Osteocyte (in vitro differentiated cells): ENCODE measurements at regions not wholly inside any gene's neighbourhood (a gene's known extent, or its start where the extent isn't known, plus 50 kb on each side); places are given as distances from the start of the nearest gene placed in this dataset.

ENCODE experiments used
- DNase-seq: peaks from one replicate; pipeline ENCODE4 v3.0.0; 2021; ENCODE audit warnings: mixed read lengths; ENCODE audit not compliant: unreplicated experiment; ENCODE audit errors: extremely low spot score
- H3K27ac Mint-ChIP-seq: one replicate; pipeline ENCODE4 v1.8.0; 2021; ENCODE audit warnings: mild to moderate bottlenecking, mixed read lengths; ENCODE audit not compliant: unreplicated experiment
- H3K27me3 Mint-ChIP-seq: one replicate; pipeline ENCODE4 v1.8.0; 2021; ENCODE audit warnings: mixed read lengths; ENCODE audit not compliant: unreplicated experiment
- H3K36me3 Mint-ChIP-seq: one replicate; pipeline ENCODE4 v1.8.0; 2021; ENCODE audit warnings: mixed read lengths; ENCODE audit not compliant: unreplicated experiment
- H3K4me1 Mint-ChIP-seq: one replicate; pipeline ENCODE4 v1.8.0; 2021; ENCODE audit warnings: mixed read lengths; ENCODE audit not compliant: unreplicated experiment
- H3K4me3 Mint-ChIP-seq: one replicate; pipeline ENCODE4 v1.8.0; 2021; ENCODE audit warnings: mild to moderate bottlenecking, moderate library complexity, mixed read lengths; ENCODE audit not compliant: unreplicated experiment
- H3K9me3 Mint-ChIP-seq: one replicate; pipeline ENCODE4 v1.8.0; 2021; ENCODE audit warnings: mixed read lengths; ENCODE audit not compliant: unreplicated experiment
- TF ChIP-seq, protein P1 (sequence below): fragments of 200-600 bp; sonication (generic); IDR thresholded peaks from 2 replicates; pipeline ENCODE4 v1.5.0; 2021; ENCODE audit warnings: antibody characterized with exemption, mild to moderate bottlenecking, moderate library complexity

DNA sequence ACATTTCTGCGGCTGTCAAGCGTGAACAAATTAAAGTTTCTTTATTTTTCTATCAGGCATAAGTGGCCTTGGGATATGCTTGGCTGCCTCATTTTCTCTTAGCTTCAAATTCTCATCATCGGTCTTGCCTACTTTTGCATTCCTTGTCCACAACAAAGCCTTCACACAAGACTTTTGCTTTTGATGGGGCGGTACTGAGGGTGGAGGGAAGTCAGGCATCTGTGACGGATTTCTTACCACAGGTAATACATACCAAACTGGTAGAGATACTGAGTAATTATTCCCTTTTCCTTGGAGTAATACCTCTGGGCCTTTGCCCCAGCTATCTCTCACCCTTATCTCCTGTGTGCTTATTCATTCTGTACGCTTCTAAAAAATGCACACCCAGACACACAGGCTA lies 468.3 kb upstream of the RGPD4 start:
- peaks cover 4% of the 10 kb centered on the region for H3K9me3 Mint-ChIP-seq
- no peaks in the 10 kb centered on the region for H3K27me3 Mint-ChIP-seq
- no peak overlapping the region for H3K27ac Mint-ChIP-seq
- H3K4me3 Mint-ChIP-seq: no peak overlapping the region
- peaks cover 3% of the 10 kb centered on the region for H3K36me3 Mint-ChIP-seq
- TF ChIP-seq, protein P1, sequence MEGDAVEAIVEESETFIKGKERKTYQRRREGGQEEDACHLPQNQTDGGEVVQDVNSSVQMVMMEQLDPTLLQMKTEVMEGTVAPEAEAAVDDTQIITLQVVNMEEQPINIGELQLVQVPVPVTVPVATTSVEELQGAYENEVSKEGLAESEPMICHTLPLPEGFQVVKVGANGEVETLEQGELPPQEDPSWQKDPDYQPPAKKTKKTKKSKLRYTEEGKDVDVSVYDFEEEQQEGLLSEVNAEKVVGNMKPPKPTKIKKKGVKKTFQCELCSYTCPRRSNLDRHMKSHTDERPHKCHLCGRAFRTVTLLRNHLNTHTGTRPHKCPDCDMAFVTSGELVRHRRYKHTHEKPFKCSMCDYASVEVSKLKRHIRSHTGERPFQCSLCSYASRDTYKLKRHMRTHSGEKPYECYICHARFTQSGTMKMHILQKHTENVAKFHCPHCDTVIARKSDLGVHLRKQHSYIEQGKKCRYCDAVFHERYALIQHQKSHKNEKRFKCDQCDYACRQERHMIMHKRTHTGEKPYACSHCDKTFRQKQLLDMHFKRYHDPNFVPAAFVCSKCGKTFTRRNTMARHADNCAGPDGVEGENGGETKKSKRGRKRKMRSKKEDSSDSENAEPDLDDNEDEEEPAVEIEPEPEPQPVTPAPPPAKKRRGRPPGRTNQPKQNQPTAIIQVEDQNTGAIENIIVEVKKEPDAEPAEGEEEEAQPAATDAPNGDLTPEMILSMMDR: no peak
- H3K4me1 Mint-ChIP-seq: peaks cover 7% of the 10 kb centered on the region
- no peak for DNase-seq

DNA sequence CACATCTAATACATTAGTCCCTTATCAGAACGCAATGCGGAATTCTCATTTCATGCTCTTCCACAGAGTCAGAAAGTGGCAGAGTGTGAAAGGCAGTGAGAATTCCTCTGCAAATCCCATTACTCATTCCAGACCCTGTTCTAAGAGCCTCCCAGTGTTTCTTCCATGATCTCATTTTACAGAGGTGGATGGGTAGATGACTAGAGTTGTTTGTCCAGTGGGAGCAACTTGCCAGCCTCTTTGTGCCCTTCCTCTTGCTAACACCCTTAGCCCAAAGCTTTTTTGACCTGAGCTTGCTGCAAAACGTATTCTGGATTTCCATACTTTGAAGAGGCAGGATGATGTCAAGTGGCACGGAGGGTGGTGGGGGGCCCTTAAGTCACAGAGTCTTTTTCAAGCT lies 467.7 kb upstream of the RGPD4 start:
- Mint-ChIP-seq H3K27ac (no peak overlapping the region), H3K4me3 (no peak overlapping the region), H3K27me3 (no peaks in the 10 kb centered on the region), H3K36me3 (no peaks in the 10 kb centered on the region), H3K4me1 (peaks cover 4% of the 10 kb centered on the region), H3K9me3 (peaks cover under 1% of the 10 kb centered on the region)
- TF ChIP-seq, protein P1: no peak
- no peak for DNase-seq

DNA sequence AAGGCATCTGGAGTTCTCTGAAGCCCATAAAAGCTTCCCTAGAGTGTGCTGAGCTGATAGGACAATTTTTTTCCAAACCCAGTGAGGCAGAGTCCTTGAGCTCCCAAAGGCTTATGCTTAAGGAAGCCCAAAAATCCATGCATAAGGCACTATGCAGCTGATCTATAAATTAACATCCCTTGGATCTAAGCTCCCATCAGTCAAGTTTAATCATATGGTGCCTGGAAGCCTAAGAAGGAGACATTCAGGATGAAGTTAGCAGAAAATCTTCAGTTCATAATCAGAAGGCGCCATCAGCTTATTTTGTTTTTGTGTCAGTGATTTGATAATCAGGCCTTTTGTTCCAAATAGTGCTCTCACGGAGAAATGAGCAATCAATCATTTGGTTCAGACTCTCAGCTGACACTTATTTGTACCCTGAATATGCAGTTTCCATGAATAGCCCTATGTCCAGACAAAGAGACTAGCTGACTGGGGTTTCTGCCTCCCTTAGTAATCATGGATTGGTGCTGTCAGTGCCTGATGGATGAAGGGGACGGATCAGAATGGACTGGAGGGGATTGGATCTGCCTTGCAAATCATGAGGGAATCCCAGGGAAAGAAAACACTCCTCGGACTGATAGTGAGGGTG lies 464.8 kb upstream of the RGPD4 start:
- H3K36me3 Mint-ChIP-seq: no peaks in the 10 kb centered on the region
- DNase-seq: no peak
- no peak overlapping the region for H3K4me3 Mint-ChIP-seq
- H3K4me1 Mint-ChIP-seq: peaks cover 3% of the 10 kb centered on the region
- TF ChIP-seq, protein P1: no peak
- H3K9me3 Mint-ChIP-seq: no peaks in the 10 kb centered on the region
- H3K27ac Mint-ChIP-seq: no peak overlapping the region
- no peaks in the 10 kb centered on the region for H3K27me3 Mint-ChIP-seq

DNA sequence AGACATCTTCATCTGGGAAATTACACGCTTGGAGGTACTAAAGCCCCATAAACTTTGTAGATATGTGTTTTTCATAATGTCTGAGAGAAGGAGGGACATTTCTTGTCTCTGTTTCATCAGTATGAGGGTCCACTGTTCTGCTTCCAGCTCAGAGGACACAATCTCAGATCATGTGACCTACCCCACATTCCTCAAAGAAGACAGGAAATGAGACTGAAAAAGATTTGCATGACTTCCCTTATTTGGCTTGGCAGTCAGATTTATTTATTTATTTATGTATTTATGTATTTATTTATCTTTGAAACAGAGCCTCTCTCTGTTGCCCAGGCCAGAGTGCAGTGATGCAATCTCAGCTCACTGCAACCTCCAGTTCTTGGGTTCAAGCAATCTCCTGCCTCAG lies 463.7 kb upstream of the RGPD4 start:
- Mint-ChIP-seq H3K27ac (no peak overlapping the region), H3K27me3 (no peaks in the 10 kb centered on the region), H3K9me3 (no peaks in the 10 kb centered on the region), H3K36me3 (no peaks in the 10 kb centered on the region), H3K4me1 (peaks cover 3% of the 10 kb centered on the region), H3K4me3 (no peak overlapping the region)
- no peak for DNase-seq
- TF ChIP-seq, protein P1: no peak

DNA sequence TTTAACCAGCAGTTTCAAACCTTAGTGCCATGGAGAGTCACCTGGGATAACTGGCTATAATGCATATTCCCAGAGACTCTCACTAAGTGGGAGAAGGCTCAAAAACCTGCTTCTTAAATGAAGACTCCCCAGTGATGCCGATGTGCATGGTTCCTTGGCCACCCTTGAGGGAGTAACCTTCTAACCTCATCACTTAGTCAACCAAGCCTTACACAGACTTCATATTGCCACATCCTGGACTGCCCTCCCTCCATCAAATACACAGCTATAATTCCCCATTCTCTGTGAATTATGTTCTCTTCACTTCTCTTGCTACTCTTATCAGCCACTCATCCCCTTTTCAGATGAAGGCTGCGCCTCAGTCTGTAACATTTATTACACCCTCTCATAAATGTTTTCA lies 462.9 kb upstream of the RGPD4 start:
- no peak overlapping the region for H3K27ac Mint-ChIP-seq
- peaks cover 3% of the 10 kb centered on the region for H3K4me1 Mint-ChIP-seq
- DNase-seq: no peak
- TF ChIP-seq, protein P1: no peak
- H3K27me3 Mint-ChIP-seq: no peaks in the 10 kb centered on the region
- H3K9me3 Mint-ChIP-seq: peaks cover under 1% of the 10 kb centered on the region
- H3K4me3 Mint-ChIP-seq: no peak overlapping the region
- H3K36me3 Mint-ChIP-seq: no peaks in the 10 kb centered on the region
